ENCODE measurements at regions not wholly inside any gene's neighbourhood (a gene's known extent, or its start where the extent isn't known, plus 50 kb on each side); places are given as distances from the start of the nearest gene placed in this dataset.

- no peak for DNase-seq (ENCODE audit: low read depth)
Observed at GRCh38 chr15:62841891-62842559, 200.5 kb upstream of the TPM1 start.

- DNase-seq (ENCODE audit: low read depth) = no peak
Observed at GRCh38 chr15:62843311-62843710, 199.2 kb upstream of the TPM1 start.

- no peak for DNase-seq (ENCODE audit: low read depth)
Observed at GRCh38 chr15:62844564-62845240, 197.8 kb upstream of the TPM1 start.

- no peak for DNase-seq (ENCODE audit: low read depth)
Observed at GRCh38 chr15:62845241-62846126, 197.1 kb upstream of the TPM1 start.

- DNase-seq (ENCODE audit: low read depth) = no peak
Observed at GRCh38 chr15:62846131-62846804, 196.3 kb upstream of the TPM1 start.

GRCh38 chr15:62846805-62847495 lies 195.6 kb upstream of the TPM1 start:
- no peak for DNase-seq (ENCODE audit: low read depth)

GRCh38 chr15:62847900-62848489 lies 194.6 kb upstream of the TPM1 start:
- DNase-seq (ENCODE audit: low read depth) = peak; percentile 39

- no peak for DNase-seq (ENCODE audit: low read depth)
Observed at GRCh38 chr15:62848632-62849050, 193.9 kb upstream of the TPM1 start.

GRCh38 chr15:62849316-62850106 lies 193.0 kb upstream of the TPM1 start:
- DNase-seq (ENCODE audit: low read depth) = no peak

- no peak for DNase-seq (ENCODE audit: low read depth)
Observed at GRCh38 chr15:62850318-62850717, 192.2 kb upstream of the TPM1 start.

GRCh38 chr15:62850791-62851291 lies 191.7 kb upstream of the TPM1 start:
- DNase-seq (ENCODE audit: low read depth) = no peak

GRCh38 chr15:62853114-62853840 lies 189.3 kb upstream of the TPM1 start:
- DNase-seq (ENCODE audit: low read depth) = no peak

GRCh38 chr15:62853841-62854225 lies 188.7 kb upstream of the TPM1 start:
- DNase-seq (ENCODE audit: low read depth) = no peak

GRCh38 chr15:62854420-62855084 lies 188.0 kb upstream of the TPM1 start:
- no peak for DNase-seq (ENCODE audit: low read depth)

- DNase-seq (ENCODE audit: low read depth) = no peak
Observed at GRCh38 chr15:62855085-62855476, 187.5 kb upstream of the TPM1 start.

- no peak for DNase-seq (ENCODE audit: low read depth)
Observed at GRCh38 chr15:62856466-62857246, 185.9 kb upstream of the TPM1 start.

GRCh38 chr15:62857411-62857853 lies 185.1 kb upstream of the TPM1 start:
- DNase-seq (ENCODE audit: low read depth) = no peak

- no peak for DNase-seq (ENCODE audit: low read depth)
Observed at GRCh38 chr15:62858343-62858742, 184.2 kb upstream of the TPM1 start.
